ENCODE measurements at regions not wholly inside any gene's neighbourhood (a gene's known extent, or its start where the extent isn't known, plus 50 kb on each side); places are given as distances from the start of the nearest gene placed in this dataset.

DNA sequence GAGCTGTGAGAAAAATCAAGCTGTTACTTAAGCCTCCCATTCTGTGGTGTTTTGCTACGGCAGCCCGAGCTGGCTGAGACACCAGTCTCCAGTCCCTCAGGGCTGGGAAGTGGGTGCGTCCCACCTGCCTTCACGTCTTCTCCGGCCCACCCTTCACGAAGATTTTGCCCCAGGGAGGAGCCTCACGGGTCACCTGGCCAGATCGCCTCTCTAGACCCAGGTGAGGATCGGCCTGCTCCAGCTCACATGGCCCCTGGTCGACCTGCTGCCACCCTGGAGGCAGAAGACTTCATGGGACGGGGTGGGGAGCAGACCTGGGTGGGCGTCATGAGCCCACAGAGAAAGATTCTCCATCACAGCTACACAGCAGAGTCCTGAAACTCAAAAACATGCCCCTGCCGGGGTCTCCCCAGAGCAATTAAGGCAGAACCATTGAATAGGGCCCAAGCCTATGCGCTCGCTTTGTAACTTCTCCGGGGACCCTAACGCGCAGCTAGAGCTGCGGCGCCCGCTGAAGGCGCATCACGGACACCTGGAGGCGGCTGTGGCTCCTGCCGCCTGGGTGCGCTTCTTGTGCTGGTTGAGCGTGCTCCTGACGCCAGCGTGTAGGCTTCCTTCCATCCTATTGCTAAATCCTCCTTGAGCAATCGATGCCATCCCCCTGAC, 92.6 kb upstream of the ALDH1A3 start:
- Histone ChIP-seq H3K79me1 (ENCODE audit: low read depth, low read length) (no peaks in the 10 kb centered on the region), H4K20me1 (replicated peaks in 1 of 2; ENCODE audit: control insufficient read depth in 1 of 2, insufficient read depth in 2 of 2, low read length in 2 of 2) (peaks cover 0 to 4% of the 10 kb centered on the region in 2 experiments), H3K56ac (replicated peaks; ENCODE audit: insufficient read length, low read depth, low read length) (no peak overlapping the region), H3K27ac (ENCODE audit: low read depth, low read length) (no peak overlapping the region), H3K14ac (ENCODE audit: insufficient read length) (no peak overlapping the region), H3K4ac (replicated peaks; ENCODE audit: insufficient read length, low read depth, low read length) (no peak overlapping the region), H4K8ac (ENCODE audit: extremely low read depth, insufficient read depth, low read length) (no peak overlapping the region), H4K91ac (replicated peaks; ENCODE audit: insufficient read length, low read length) (no peak overlapping the region), H2BK120ac (replicated peaks; ENCODE audit: low read depth, low read length) (no peak overlapping the region), H3K79me2 (ENCODE audit: control insufficient read depth in 1 of 2, insufficient read depth in 2 of 2, low read length in 2 of 2) (no peaks in the 10 kb centered on the region), H2AK5ac (ENCODE audit: low read depth, low read length) (no peak overlapping the region), H3K23ac (ENCODE audit: insufficient read length) (no peak overlapping the region), H3K23me2 (ENCODE audit: low read depth, low read length) (peaks cover 5% of the 10 kb centered on the region; the same call in 1 of the 2 replicates), H2BK5ac (ENCODE audit: low read depth, low read length) (no peak overlapping the region), H3K4me1 (replicated peaks in 1 of 4; ENCODE audit: control insufficient read depth in 3 of 4, insufficient read depth in 4 of 4, low read length in 3 of 4) (peaks cover 0 to 3% (median 0%) of the 10 kb centered on the region in 4 experiments; a peak in 1 of 7 replicates), H3K36me3 (ENCODE audit: control insufficient read depth in 2 of 4, insufficient read depth in 4 of 4, low read length in 3 of 4) (no peaks in the 10 kb centered on the region), H2BK15ac (ENCODE audit: low read length) (no peak overlapping the region), H2AFZ (ENCODE audit: low read length) (no peak overlapping the region), H3K4me3 (ENCODE audit: extremely low read depth in 1 of 4, insufficient read depth in 2 of 4, low read depth in 3 of 4, low read length in 4 of 4) (no peak overlapping the region), H3K9me3 (ENCODE audit: insufficient read depth in 2 of 2, low read depth in 1 of 2, low read length in 1 of 2) (no peaks in the 10 kb centered on the region), H4K5ac (ENCODE audit: insufficient read length, low read depth, low read length) (no peak overlapping the region), H3K9ac (replicated peaks in 1 of 4; ENCODE audit: extremely low read depth in 1 of 4, low read depth in 3 of 4, low read length in 3 of 4) (no peak overlapping the region), H3K4me2 (ENCODE audit: insufficient read depth in 1 of 2, low read depth in 2 of 2, low read length in 2 of 2) (no peak overlapping the region), H3K27me3 (replicated peaks in 1 of 4; ENCODE audit: control insufficient read depth in 3 of 4, extremely low read depth in 1 of 4, insufficient read depth in 3 of 4, low read length in 3 of 4) (no peaks in the 10 kb centered on the region), H2BK12ac (ENCODE audit: low read depth, low read length) (no peak overlapping the region), H3K18ac (ENCODE audit: extremely low read depth, low read length) (no peak overlapping the region), H2BK20ac (ENCODE audit: low read length) (no peak overlapping the region)
- ChIA-PET POLR2A (ENCODE audit: partially characterized antibody) (no interaction called here), CTCF (ENCODE audit: partially characterized antibody) (interaction anchor here (1.0 kb wide), 1 partner anchor 72 kb away, joined by 3 read pairs; no protein-coding TSS in a partner anchor)
- TF ChIP-seq NANOG (IDR thresholded peaks at IDR 0.05; ENCODE audit: insufficient read depth, low read depth, low read length, poor library complexity, severe bottlenecking) (no peak), SAP30 (IDR thresholded peaks at IDR 0.05; ENCODE audit: insufficient read depth, insufficient replicate concordance, low read length) (no peak), RXRA (IDR thresholded peaks at IDR 0.05; ENCODE audit: insufficient read depth, low read depth, low read length) (no peak), RNF2 (IDR thresholded peaks at IDR 0.05; ENCODE audit: borderline replicate concordance, low read depth, low read length, missing control alignments, poor library complexity, severe bottlenecking) (no peak), CBX8 (IDR thresholded peaks at IDR 0.05; ENCODE audit: borderline replicate concordance, low read depth, low read length) (no peak), EZH2 (IDR thresholded peaks at IDR 0.05; ENCODE audit: low read depth, low read length, severe bottlenecking) (no peak), SP2 (IDR thresholded peaks at IDR 0.05; ENCODE audit: low read length) (no peak), CEBPB (IDR thresholded peaks at IDR 0.05; ENCODE audit: low read depth, low read length) (no peak)
- TF ChIP-seq, protein P1, sequence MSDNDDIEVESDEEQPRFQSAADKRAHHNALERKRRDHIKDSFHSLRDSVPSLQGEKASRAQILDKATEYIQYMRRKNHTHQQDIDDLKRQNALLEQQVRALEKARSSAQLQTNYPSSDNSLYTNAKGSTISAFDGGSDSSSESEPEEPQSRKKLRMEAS (IDR thresholded peaks at IDR 0.05): no peak
- TF ChIP-seq, protein P2, sequence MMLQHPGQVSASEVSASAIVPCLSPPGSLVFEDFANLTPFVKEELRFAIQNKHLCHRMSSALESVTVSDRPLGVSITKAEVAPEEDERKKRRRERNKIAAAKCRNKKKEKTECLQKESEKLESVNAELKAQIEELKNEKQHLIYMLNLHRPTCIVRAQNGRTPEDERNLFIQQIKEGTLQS (IDR thresholded peaks at IDR 0.05; ENCODE audit: insufficient read depth, low read depth, low read length): no peak
- no peak for FAIRE-seq
- WGBS, 2 experiments (ENCODE audit: extremely low coverage in 1 of 2, insufficient coverage in 1 of 2, insufficient read length in 1 of 2, insufficient replicate concordance in 2 of 2, low coverage in 1 of 2, low lambda C conversion rate in 2 of 2, missing lambda C conversion rate in 1 of 2): 93% methylated on average over 30 of the region's 30 CpGs; no CpG with 5 or more reads in 1 of the 2 experiments
- peak in 1 of 2 experiments; percentile 38 for DNase-seq (ENCODE audit: low read depth in 1 of 2, low spot score in 2 of 2)

All from H1 (cell line).